H9 (cell line): ENCODE measurements at regions not wholly inside any gene's neighbourhood (a gene's known extent, or its start where the extent isn't known, plus 50 kb on each side); places are given as distances from the start of the nearest gene placed in this dataset.

Experiments used
- DNase-seq: peaks from one replicate; pipeline ENCODE4 v3.0.0-alpha.2; 2017
- H2AFZ ChIP-seq: one replicate; pipeline ENCODE4 v1.6.1; 2013; ENCODE audit warnings: mild to moderate bottlenecking, low read length, control low read depth, moderate library complexity
- H2AK5ac ChIP-seq: 2 replicates; pipeline ENCODE4 v1.6.1; 2013; ENCODE audit warnings: low read length, control low read depth, mixed read lengths; ENCODE audit not compliant: insufficient read length
- H2BK120ac ChIP-seq: one replicate; pipeline ENCODE4 v1.6.1; 2013; ENCODE audit warnings: low read depth, mild to moderate bottlenecking, low read length, control low read depth, inconsistent platforms; ENCODE audit not compliant: poor library complexity, severe bottlenecking
- H2BK12ac ChIP-seq: 2 replicates; pipeline ENCODE4 v1.6.1; 2013; ENCODE audit warnings: low read length, control low read depth, mixed read lengths, low read depth; ENCODE audit not compliant: insufficient read length
- H2BK15ac ChIP-seq: 2 replicates; pipeline ENCODE4 v1.6.1; 2013; ENCODE audit warnings: low read depth, low read length, control low read depth
- H2BK20ac ChIP-seq: one replicate; pipeline ENCODE4 v1.6.1; 2013; ENCODE audit warnings: low read depth, mild to moderate bottlenecking, low read length, control low read depth, inconsistent platforms; ENCODE audit not compliant: poor library complexity, severe bottlenecking
- H2BK5ac ChIP-seq: 2 replicates; pipeline ENCODE4 v1.6.1; 2013; ENCODE audit warnings: low read length, control low read depth, mixed read lengths; ENCODE audit not compliant: insufficient read length
- H3K14ac ChIP-seq: 2 replicates; pipeline ENCODE4 v1.6.1; 2013; ENCODE audit warnings: low read length, control low read depth; ENCODE audit not compliant: insufficient read depth
- H3K18ac ChIP-seq: 2 replicates; pipeline ENCODE4 v1.6.1; 2013; ENCODE audit warnings: low read depth, mild to moderate bottlenecking, mixed read lengths, low read length, control low read depth; ENCODE audit not compliant: insufficient read length
- H3K23ac ChIP-seq: 2 replicates; pipeline ENCODE4 v1.6.1; 2013; ENCODE audit warnings: low read length, control low read depth, mixed read lengths, low read depth; ENCODE audit not compliant: insufficient read length
- H3K23me2 ChIP-seq: 2 replicates; pipeline ENCODE4 v1.6.1; 2013; ENCODE audit warnings: low read depth, mild to moderate bottlenecking, mixed read lengths, low read length, control low read depth; ENCODE audit not compliant: insufficient read length, poor library complexity, severe bottlenecking
- H3K27ac ChIP-seq: 2 replicates; pipeline ENCODE4 v1.5.1; 2013; ENCODE audit warnings: low read length, control low read depth, mixed read lengths, low read depth; ENCODE audit not compliant: insufficient read length
- H3K27me3 ChIP-seq: 2 replicates; pipeline ENCODE4 v1.6.1; 2013; ENCODE audit warnings: low read length, control low read depth, inconsistent platforms; ENCODE audit not compliant: insufficient read depth
- H3K4ac ChIP-seq: 2 replicates; pipeline ENCODE4 v1.6.1; 2013; ENCODE audit warnings: low read depth, mild to moderate bottlenecking, control low read depth, inconsistent platforms, low read length, moderate library complexity
- H3K4me1 ChIP-seq: 2 replicates; pipeline ENCODE4 v1.6.1; 2013; ENCODE audit warnings: low read length, control low read depth, inconsistent platforms; ENCODE audit not compliant: insufficient read depth
- H3K4me2 ChIP-seq: 2 replicates; pipeline ENCODE4 v1.6.1; 2013; ENCODE audit warnings: low read length, control low read depth, mixed read lengths; ENCODE audit not compliant: insufficient read length, insufficient read depth
- H3K56ac ChIP-seq: 2 replicates; pipeline ENCODE4 v1.6.1; 2013; ENCODE audit warnings: low read depth, mild to moderate bottlenecking, mixed read lengths, low read length, control low read depth; ENCODE audit not compliant: insufficient read length
- H3K79me1 ChIP-seq: 2 replicates; pipeline ENCODE4 v1.6.1; 2013; ENCODE audit warnings: low read depth, mild to moderate bottlenecking, moderate library complexity, low read length, control low read depth, inconsistent platforms; ENCODE audit not compliant: insufficient read depth, poor library complexity, severe bottlenecking
- H3K79me2 ChIP-seq: 2 replicates; pipeline ENCODE4 v1.6.1; 2013; ENCODE audit warnings: low read length, control low read depth, inconsistent platforms; ENCODE audit not compliant: insufficient read depth
- H3K9ac ChIP-seq: 2 replicates; pipeline ENCODE4 v1.6.1; 2013; ENCODE audit warnings: low read length, control low read depth, mixed read lengths; ENCODE audit not compliant: insufficient read length; ENCODE audit errors: extremely low read depth
- H3K9me3 ChIP-seq: one replicate; pipeline ENCODE4 v1.6.1; 2013; ENCODE audit warnings: low read depth, low read length, inconsistent platforms; ENCODE audit not compliant: control insufficient read depth
- H3T11ph ChIP-seq: one replicate; pipeline ENCODE4 v1.6.1; 2013; ENCODE audit warnings: mild to moderate bottlenecking, low read length, control low read depth, inconsistent platforms
- H4K20me1 ChIP-seq: one replicate; pipeline ENCODE4 v1.6.1; 2013; ENCODE audit not compliant: control insufficient read depth, insufficient read length, insufficient read depth
- H4K5ac ChIP-seq: 2 replicates; pipeline ENCODE4 v1.6.1; 2013; ENCODE audit warnings: low read depth, mild to moderate bottlenecking, mixed read lengths, low read length, control low read depth; ENCODE audit not compliant: insufficient read length
- H4K8ac ChIP-seq: replicated peaks from 2 replicates; pipeline ENCODE4 v1.6.1; 2013; ENCODE audit warnings: low read length, control low read depth, mixed read lengths, low read depth; ENCODE audit not compliant: insufficient read length
- H4K91ac ChIP-seq: 2 replicates; pipeline ENCODE4 v1.6.1; 2013; ENCODE audit warnings: low read depth, mild to moderate bottlenecking, moderate library complexity, mixed read lengths, low read length, control low read depth; ENCODE audit not compliant: insufficient read length
- H3K27ac Mint-ChIP-seq, 3 experiments: 2 replicates in 2 of 3; 3 replicates in 1 of 3; pipeline ENCODE4 v1.8.0; 2020 to 2021; ENCODE audit warnings: mixed read lengths in 3 of 3, mild to moderate bottlenecking in 1 of 3, moderate library complexity in 1 of 3
- H3K27me3 Mint-ChIP-seq: 2 replicates; pipeline ENCODE4 v1.8.0; 2021; ENCODE audit warnings: low read depth, mild to moderate bottlenecking, moderate library complexity, mixed read lengths
- H3K36me3 Mint-ChIP-seq, 3 experiments: 2 replicates in 2 of 3; 3 replicates in 1 of 3; pipeline ENCODE4 v1.8.0; 2020 to 2021; ENCODE audit warnings: low read depth in 3 of 3, mixed read lengths in 3 of 3; ENCODE audit not compliant: insufficient read depth in 1 of 3
- H3K4me1 Mint-ChIP-seq, 2 experiments: 2 replicates each; pipeline ENCODE4 v1.8.0; 2020; ENCODE audit warnings: mixed read lengths in 2 of 2
- H3K4me3 Mint-ChIP-seq, 2 experiments: 2 replicates in 1 of 2; 3 replicates in 1 of 2; pipeline ENCODE4 v1.8.0; 2020 to 2021; ENCODE audit warnings: mild to moderate bottlenecking in 2 of 2, mixed read lengths in 2 of 2, moderate library complexity in 1 of 2
- H3K9me3 Mint-ChIP-seq, 2 experiments: 2 replicates in 1 of 2; 3 replicates in 1 of 2; pipeline ENCODE4 v1.8.0; 2020; ENCODE audit warnings: mild to moderate bottlenecking in 2 of 2, mixed read lengths in 2 of 2, moderate library complexity in 1 of 2
- WGBS: extraction: QIAGEN DNeasy Blood & Tissue Kit; methylation state at CpG from one replicate; pipeline ENCODE4 v1.1.7; 2013; ENCODE audit warnings: missing lambda C conversion rate, low lambda C conversion rate, mixed read lengths; ENCODE audit not compliant: insufficient read length; ENCODE audit errors: extremely low coverage; 5-methylcytosine and 5-hydroxymethylcytosine counted together
- TF ChIP-seq, protein P1 (sequence below): fragments of 200-600 bp; sonication (generic); conservative IDR thresholded peaks from 3 replicates; pipeline ENCODE4 v1.8.0; 2021; ENCODE audit warnings: antibody characterized with exemption, mild to moderate bottlenecking

- Histone ChIP-seq H2BK120ac (no peak overlapping the region), H2BK15ac (no peak overlapping the region), H2AK5ac (no peak overlapping the region), H3K27ac (no peak overlapping the region), H3K18ac (no peak overlapping the region), H3K9ac (no peak overlapping the region), H3K79me1 (no peaks in the 10 kb centered on the region), H2BK12ac (no peak overlapping the region), H4K91ac (no peak overlapping the region), H3T11ph (no peak overlapping the region), H4K5ac (no peak overlapping the region), H2BK20ac (no peak overlapping the region), H2BK5ac (no peak overlapping the region), H3K79me2 (no peaks in the 10 kb centered on the region), H3K56ac (no peak overlapping the region), H4K20me1 (no peaks in the 10 kb centered on the region), H3K4me1 (no peaks in the 10 kb centered on the region), H3K4ac (no peak overlapping the region), H3K9me3 (no peaks in the 10 kb centered on the region), H3K23ac (no peak overlapping the region), H3K14ac (no peak overlapping the region), H3K23me2 (no peaks in the 10 kb centered on the region), H4K8ac (no peak overlapping the region), H3K4me2 (no peak overlapping the region), H2AFZ (no peak overlapping the region), H3K27me3 (no peaks in the 10 kb centered on the region)
- Mint-ChIP-seq H3K27ac (no peak overlapping the region), H3K9me3 (no peaks in the 10 kb centered on the region), H3K4me1 (0 out of 4 replicates have a peak, but pooled peaks cover 0 to 2% of the 10 kb centered on the region in 2 experiments), H3K4me3 (no peak overlapping the region), H3K27me3 (no peaks in the 10 kb centered on the region), H3K36me3 (no peaks in the 10 kb centered on the region)
- DNase-seq: peak; percentile 39
- TF ChIP-seq, protein P1, sequence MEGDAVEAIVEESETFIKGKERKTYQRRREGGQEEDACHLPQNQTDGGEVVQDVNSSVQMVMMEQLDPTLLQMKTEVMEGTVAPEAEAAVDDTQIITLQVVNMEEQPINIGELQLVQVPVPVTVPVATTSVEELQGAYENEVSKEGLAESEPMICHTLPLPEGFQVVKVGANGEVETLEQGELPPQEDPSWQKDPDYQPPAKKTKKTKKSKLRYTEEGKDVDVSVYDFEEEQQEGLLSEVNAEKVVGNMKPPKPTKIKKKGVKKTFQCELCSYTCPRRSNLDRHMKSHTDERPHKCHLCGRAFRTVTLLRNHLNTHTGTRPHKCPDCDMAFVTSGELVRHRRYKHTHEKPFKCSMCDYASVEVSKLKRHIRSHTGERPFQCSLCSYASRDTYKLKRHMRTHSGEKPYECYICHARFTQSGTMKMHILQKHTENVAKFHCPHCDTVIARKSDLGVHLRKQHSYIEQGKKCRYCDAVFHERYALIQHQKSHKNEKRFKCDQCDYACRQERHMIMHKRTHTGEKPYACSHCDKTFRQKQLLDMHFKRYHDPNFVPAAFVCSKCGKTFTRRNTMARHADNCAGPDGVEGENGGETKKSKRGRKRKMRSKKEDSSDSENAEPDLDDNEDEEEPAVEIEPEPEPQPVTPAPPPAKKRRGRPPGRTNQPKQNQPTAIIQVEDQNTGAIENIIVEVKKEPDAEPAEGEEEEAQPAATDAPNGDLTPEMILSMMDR: peak; percentile 41
- WGBS: no CpG with 5 or more reads among the region's 3 CpGs
Observed at GRCh38 chr3:135621184-135621920, 344.2 kb upstream of the PPP2R3A start.
